ENCODE measurements at regions not wholly inside any gene's neighbourhood (a gene's known extent, or its start where the extent isn't known, plus 50 kb on each side); places are given as distances from the start of the nearest gene placed in this dataset.

- no peak for DNase-seq (ENCODE audit: low spot score)
- TF ChIP-seq CTCF (IDR thresholded peaks at IDR 0.05; ENCODE audit: borderline replicate concordance, control extremely low read depth, extremely low read depth, insufficient read depth, missing control alignments): no peak
- in situ Hi-C loops (cut with MboI; ENCODE audit: low sequenced_read_pairs, unreplicated experiment): no loop called here
Observed at GRCh38 chr10:62637249-62638061, 167.1 kb upstream of the ADO start.

GRCh38 chr10:62638062-62638477 lies 166.4 kb upstream of the ADO start:
- in situ Hi-C loops (cut with MboI; ENCODE audit: low sequenced_read_pairs, unreplicated experiment): no loop called here
- no peak for TF ChIP-seq CTCF (IDR thresholded peaks at IDR 0.05; ENCODE audit: borderline replicate concordance, control extremely low read depth, extremely low read depth, insufficient read depth, missing control alignments)
- DNase-seq (ENCODE audit: low spot score): no peak

- in situ Hi-C loops (cut with MboI; ENCODE audit: low sequenced_read_pairs, unreplicated experiment): no loop called here
- no peak for DNase-seq (ENCODE audit: low spot score)
- TF ChIP-seq CTCF (IDR thresholded peaks at IDR 0.05; ENCODE audit: borderline replicate concordance, control extremely low read depth, extremely low read depth, insufficient read depth, missing control alignments): no peak
Observed at GRCh38 chr10:62639144-62639543, 165.4 kb upstream of the ADO start.

GRCh38 chr10:62640411-62640810 lies 164.1 kb upstream of the ADO start:
- DNase-seq (ENCODE audit: low spot score): no peak
- in situ Hi-C loops (cut with MboI; ENCODE audit: low sequenced_read_pairs, unreplicated experiment): no loop called here
- no peak for TF ChIP-seq CTCF (IDR thresholded peaks at IDR 0.05; ENCODE audit: borderline replicate concordance, control extremely low read depth, extremely low read depth, insufficient read depth, missing control alignments)

- in situ Hi-C loops (cut with MboI; ENCODE audit: low sequenced_read_pairs, unreplicated experiment): no loop called here
- no peak for TF ChIP-seq CTCF (IDR thresholded peaks at IDR 0.05; ENCODE audit: borderline replicate concordance, control extremely low read depth, extremely low read depth, insufficient read depth, missing control alignments)
- DNase-seq (ENCODE audit: low spot score): no peak
Observed at GRCh38 chr10:62643606-62644587, 160.6 kb upstream of the ADO start.

- no peak for DNase-seq (ENCODE audit: low spot score)
Observed at GRCh38 chr10:62647375-62648092, 157.0 kb upstream of the ADO start.

More at GRCh38 chr10:62647375-62648092, 157.0 kb upstream of the ADO start:
- in situ Hi-C loops (cut with MboI; ENCODE audit: low sequenced_read_pairs, unreplicated experiment): no loop called here
- no peak for TF ChIP-seq CTCF (IDR thresholded peaks at IDR 0.05; ENCODE audit: borderline replicate concordance, control extremely low read depth, extremely low read depth, insufficient read depth, missing control alignments)
